ENCODE measurements at regions not wholly inside any gene's neighbourhood (a gene's known extent, or its start where the extent isn't known, plus 50 kb on each side); places are given as distances from the start of the nearest gene placed in this dataset.
A peak's percentile ranks its signal among the peaks of the same experiment; 100 is the strongest.

DNA sequence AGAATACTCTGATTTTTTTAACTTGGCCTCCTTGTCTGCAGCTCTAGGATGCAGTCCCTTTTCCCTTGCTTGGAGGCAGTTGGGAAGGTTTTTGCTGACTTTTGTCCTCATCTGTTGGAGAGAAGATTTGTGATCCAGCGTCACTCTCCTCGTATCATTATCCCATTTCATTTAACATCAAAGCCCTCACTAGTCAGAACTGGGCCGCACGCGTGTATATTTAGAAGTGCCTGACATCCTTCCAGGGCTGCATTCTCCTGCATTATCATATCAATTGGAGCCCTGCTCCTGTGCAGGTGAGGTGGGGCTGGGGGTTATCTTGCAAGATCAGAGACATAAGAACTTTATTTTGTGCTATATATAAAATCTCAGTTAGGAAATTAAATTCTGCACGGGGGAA, 435.1 kb upstream of the HS6ST1 start:
- DNase-seq = no peak
- Mint-ChIP-seq H3K4me1 (peaks cover 6% of the 10 kb centered on the region), H3K9me3 (no peaks in the 10 kb centered on the region), H3K27ac (no peak overlapping the region), H3K36me3 (ENCODE audit: low read depth) (no peaks in the 10 kb centered on the region), H3K27me3 (peaks cover 4% of the 10 kb centered on the region), H3K4me3 (no peak overlapping the region)
- POLR2A ChIA-PET = no interaction called here
- CTCF ChIA-PET = no interaction called here

DNA sequence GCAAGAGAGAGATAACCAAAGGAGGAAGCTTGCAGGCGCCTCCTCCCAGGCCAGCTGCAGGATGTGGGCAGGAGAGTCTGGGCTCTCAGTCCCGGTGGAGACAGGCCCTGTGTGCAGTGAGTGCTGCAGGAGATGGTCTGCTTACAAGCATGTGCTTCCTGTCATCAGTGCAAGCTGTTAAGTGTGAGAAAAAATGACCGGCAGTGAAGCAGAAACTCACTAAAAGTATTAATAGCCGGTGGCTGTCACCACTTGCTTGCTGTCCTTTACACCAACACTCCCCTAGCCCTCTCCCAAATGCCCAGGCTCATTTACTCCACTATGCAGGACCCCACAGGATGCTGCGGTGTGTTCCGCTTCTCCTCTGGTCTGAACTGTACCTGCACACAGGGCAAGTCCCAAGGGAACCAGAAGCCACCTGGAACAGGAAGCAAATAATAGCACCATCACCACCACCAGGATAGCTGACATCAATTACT, 435.6 kb upstream of the HS6ST1 start:
- Mint-ChIP-seq H3K27ac (no peak overlapping the region), H3K4me3 (no peak overlapping the region), H3K36me3 (ENCODE audit: low read depth) (no peaks in the 10 kb centered on the region), H3K4me1 (peaks cover 6% of the 10 kb centered on the region), H3K9me3 (no peaks in the 10 kb centered on the region), H3K27me3 (peaks cover 4% of the 10 kb centered on the region)
- DNase-seq = no peak
- ChIA-PET CTCF (interaction anchor here (1.1 to 1.7 kb wide), 2 partner anchors 18 to 26 kb away, joined by 4 to 7 read pairs; no protein-coding TSS in a partner anchor), POLR2A (no interaction called here)

DNA sequence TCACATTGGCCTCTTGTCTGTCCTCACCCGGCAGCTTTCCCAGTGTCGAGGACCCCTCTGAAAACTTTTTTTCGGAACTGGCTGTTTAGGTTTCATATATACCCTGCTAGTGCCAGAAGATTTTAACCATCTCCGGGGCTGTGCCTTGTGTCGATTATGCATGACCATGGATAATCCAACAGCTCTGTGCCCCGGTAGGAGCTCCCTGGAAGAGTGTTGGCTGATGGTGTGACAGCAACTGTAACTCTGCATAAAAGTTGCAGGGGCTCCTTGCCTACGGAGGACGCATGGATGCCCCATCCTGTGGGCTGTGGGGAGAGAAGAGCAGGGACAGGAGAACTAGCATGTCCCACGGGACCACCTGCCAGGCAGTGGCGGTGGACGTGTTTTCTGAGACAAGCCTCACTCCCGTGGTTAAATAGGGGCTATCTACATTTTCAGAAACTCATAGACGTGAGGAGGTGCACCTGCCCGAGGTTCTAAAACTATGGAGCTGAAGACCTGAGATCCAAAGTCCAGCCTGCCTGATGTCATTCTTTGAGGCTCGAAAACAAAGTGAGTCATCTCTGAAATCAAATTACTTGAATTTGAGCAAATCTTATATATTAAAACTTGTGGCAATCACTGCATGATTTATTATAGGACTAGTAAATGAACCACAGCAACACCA, 437.2 kb upstream of the HS6ST1 start:
- DNase-seq = no peak
- peaks cover 4% of the 10 kb centered on the region for H3K27me3 Mint-ChIP-seq
- H3K4me1 Mint-ChIP-seq = peaks cover 6% of the 10 kb centered on the region
- ChIA-PET POLR2A (no interaction called here), CTCF (interaction anchor here (1.1 to 1.7 kb wide), 3 partner anchors 19 to 41 kb away, joined by 3 to 7 read pairs (median 4); no protein-coding TSS in a partner anchor)
- no peaks in the 10 kb centered on the region for H3K36me3 Mint-ChIP-seq (ENCODE audit: low read depth)
- no peak overlapping the region for H3K27ac Mint-ChIP-seq
- peaks cover 3% of the 10 kb centered on the region for H3K9me3 Mint-ChIP-seq
- H3K4me3 Mint-ChIP-seq = no peak overlapping the region

DNA sequence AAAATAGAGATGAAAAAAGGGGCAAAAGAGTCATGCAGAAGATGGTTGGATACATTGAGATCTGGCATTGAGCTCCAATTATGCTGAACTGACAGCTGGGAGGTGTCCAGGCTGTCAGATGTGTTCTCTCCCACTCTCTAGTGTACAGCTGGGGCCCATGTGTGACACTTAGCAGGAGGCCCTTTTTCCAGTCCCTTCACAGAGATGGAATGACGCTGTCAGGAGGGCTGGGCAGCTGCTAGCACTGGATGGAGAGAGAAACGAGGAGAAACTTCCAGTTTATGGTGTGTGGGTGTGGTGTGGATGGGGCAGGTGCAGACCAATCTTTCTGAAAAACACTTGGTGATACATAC, 437.7 kb upstream of the HS6ST1 start:
- ChIA-PET CTCF (no interaction called here), POLR2A (no interaction called here)
- H3K9me3 Mint-ChIP-seq = peaks cover 3% of the 10 kb centered on the region
- H3K27ac Mint-ChIP-seq = no peak overlapping the region
- peaks cover 4% of the 10 kb centered on the region for H3K27me3 Mint-ChIP-seq
- H3K4me3 Mint-ChIP-seq = no peak overlapping the region
- H3K36me3 Mint-ChIP-seq (ENCODE audit: low read depth) = no peaks in the 10 kb centered on the region
- DNase-seq = no peak
- H3K4me1 Mint-ChIP-seq = peaks cover 6% of the 10 kb centered on the region

DNA sequence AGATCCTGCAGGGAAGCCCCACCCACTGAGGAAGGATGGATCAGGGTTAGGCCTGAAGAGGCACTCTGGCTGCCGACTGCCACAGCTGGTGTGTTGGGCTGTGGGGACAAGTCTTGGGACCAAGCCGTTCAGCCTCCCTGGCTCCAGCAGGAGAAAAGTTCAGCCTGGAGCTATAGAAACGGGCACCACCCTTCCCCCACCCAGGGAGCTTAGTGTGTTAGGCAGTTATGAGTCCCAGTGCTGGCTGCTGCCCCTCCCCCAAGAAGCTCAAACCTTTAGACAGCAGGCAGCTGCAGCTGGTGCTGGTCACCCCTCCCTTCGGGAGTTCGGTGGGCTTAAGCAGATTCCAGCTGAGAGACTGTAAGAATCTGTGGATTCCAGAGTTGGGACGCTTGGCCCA, 447.1 kb upstream of the HS6ST1 start:
- Mint-ChIP-seq H3K27me3 (no peaks in the 10 kb centered on the region), H3K4me3 (no peak overlapping the region), H3K36me3 (ENCODE audit: low read depth) (no peaks in the 10 kb centered on the region), H3K27ac (no peak overlapping the region), H3K9me3 (peaks cover 8% of the 10 kb centered on the region), H3K4me1 (no peaks in the 10 kb centered on the region)
- ChIA-PET POLR2A (no interaction called here), CTCF (no interaction called here)
- DNase-seq = no peak

DNA sequence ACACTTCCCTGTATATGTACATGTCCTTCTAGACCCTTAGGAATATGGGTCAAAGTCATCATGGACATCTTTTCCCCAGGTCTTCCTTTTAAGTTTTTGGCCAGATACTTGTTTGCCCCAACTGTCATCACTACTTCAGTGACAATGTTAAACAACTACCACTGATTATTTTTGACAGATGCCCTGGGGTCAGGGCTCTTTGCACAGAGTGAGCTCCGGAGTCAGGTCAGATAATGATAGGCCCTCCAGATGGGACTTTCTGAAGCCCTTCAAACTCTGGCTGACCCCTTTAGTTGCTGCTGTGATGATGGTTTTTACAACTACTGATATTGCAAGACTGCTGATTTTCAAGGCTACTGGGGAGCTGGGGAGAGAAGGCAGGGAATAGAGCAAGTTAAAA, 449.4 kb upstream of the HS6ST1 start:
- no peak overlapping the region for H3K27ac Mint-ChIP-seq
- ChIA-PET POLR2A (no interaction called here), CTCF (no interaction called here)
- H3K4me3 Mint-ChIP-seq = no peak overlapping the region
- DNase-seq = no peak
- peaks cover 8% of the 10 kb centered on the region for H3K9me3 Mint-ChIP-seq
- H3K4me1 Mint-ChIP-seq = no peaks in the 10 kb centered on the region
- no peaks in the 10 kb centered on the region for H3K36me3 Mint-ChIP-seq (ENCODE audit: low read depth)
- no peaks in the 10 kb centered on the region for H3K27me3 Mint-ChIP-seq

DNA sequence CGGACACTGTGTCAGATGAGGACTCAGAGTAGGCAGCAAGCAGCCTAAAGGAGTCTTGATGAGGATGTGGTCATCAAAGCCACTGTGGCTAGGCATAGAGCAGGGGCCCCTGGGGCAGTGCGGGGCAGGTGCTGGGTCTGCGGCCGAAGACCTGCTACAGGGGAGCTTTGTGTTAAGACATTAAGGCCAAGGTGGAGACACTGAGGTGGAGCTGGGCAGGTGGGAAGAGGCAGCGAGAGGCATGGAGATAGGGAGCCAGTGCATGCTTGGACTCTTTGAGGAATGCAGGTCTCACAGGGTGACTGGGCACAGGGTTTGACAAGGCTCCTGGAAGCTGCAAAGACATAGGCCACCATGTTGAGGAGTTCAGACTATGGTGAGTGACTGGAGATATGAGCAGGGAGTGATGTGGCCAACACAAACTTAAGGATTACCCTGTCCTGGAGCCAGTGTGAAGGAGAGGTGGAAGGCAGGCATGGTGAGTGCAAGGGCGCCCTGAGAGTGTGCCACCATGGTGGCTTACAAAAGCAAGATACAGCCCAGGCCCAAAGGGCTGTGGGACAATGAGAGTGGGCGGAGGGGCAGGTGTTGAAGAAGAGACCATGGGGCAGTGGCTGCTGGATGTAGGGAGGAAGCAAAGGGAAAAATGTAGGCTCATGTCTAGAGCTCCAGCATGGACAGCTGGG, 450.9 kb upstream of the HS6ST1 start:
- Mint-ChIP-seq H3K9me3 (no peaks in the 10 kb centered on the region), H3K36me3 (ENCODE audit: low read depth) (no peaks in the 10 kb centered on the region), H3K27ac (no peak overlapping the region), H3K4me3 (no peak overlapping the region), H3K4me1 (no peaks in the 10 kb centered on the region), H3K27me3 (no peaks in the 10 kb centered on the region)
- DNase-seq = no peak
- ChIA-PET POLR2A (no interaction called here), CTCF (no interaction called here)

DNA sequence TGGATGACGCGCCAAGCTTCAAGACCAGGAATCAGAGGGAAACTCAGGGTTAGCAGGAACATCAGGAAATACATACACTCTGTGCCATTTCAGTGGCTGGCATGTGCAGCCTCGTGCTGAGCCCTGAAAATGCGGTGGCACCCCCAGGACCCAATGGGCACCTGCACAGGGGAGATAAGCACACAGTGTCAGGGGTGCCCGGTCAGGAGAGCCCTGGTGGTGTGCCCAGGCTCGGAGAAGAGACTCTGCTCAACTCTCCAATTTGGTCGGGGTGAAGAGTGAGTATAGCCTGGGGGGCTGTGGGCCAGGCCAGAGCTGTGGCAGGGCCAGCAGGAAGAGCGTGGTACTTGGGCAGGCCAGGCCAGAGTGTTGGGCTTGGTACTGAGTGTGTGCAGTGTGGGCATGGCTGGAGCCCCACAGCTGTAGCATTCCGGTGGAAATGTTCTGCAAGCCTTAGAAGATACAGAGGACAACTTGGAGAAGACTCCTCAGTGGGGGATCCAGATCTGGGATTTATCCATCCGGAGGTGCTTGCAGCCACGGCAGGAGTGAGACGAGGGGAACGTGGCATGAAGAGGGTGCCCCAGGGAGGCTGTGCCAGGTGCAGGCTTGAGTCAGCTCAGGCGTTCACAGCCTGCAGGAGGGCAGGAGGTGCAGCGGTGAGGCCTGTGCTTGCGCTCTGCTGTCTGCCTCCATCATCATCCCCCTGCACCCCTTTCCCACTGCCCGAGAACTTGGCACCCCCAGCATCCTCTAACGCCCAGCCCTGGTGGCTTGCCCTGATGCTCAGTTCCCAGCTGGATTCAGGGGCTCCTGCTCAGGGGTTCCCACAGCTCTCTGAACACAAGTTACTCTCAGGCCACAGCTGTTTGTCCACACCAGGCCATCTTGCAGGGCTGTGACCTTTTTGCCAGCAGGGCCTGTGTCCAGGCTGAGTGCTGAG, 451.7 kb upstream of the HS6ST1 start:
- no peaks in the 10 kb centered on the region for H3K9me3 Mint-ChIP-seq
- DNase-seq = no peak
- H3K4me1 Mint-ChIP-seq = no peaks in the 10 kb centered on the region
- H3K27ac Mint-ChIP-seq = no peak overlapping the region
- no peak overlapping the region for H3K4me3 Mint-ChIP-seq
- no peaks in the 10 kb centered on the region for H3K27me3 Mint-ChIP-seq
- ChIA-PET POLR2A (no interaction called here), CTCF (no interaction called here)
- H3K36me3 Mint-ChIP-seq (ENCODE audit: low read depth) = no peaks in the 10 kb centered on the region

DNA sequence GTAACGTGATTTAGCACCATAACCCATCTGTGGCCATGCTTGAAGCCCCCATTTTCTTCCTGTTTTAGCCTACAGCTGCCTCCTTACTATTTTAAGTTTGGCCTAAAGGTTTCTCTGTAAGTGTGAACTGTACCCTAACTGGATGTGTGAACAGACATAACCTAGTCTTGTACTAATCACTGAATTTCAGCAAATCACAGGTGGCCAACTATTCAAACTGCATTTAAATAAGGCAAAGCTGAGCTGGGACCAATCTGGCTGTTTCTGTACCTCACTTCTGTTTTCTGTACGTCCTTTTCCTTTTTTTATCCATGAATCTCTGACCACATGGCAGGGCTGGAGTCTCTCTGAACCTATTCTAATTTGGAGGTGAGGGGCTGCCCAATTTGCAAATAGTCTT, 452.7 kb upstream of the HS6ST1 start:
- ChIA-PET CTCF (interaction anchor here (0.6 kb wide), 1 partner anchor 125 kb away, joined by 3 read pairs; no protein-coding TSS in a partner anchor), POLR2A (no interaction called here)
- Mint-ChIP-seq H3K36me3 (ENCODE audit: low read depth) (no peaks in the 10 kb centered on the region), H3K27me3 (no peaks in the 10 kb centered on the region), H3K4me1 (no peaks in the 10 kb centered on the region), H3K9me3 (no peaks in the 10 kb centered on the region), H3K4me3 (no peak overlapping the region), H3K27ac (no peak overlapping the region)
- DNase-seq = no peak

DNA sequence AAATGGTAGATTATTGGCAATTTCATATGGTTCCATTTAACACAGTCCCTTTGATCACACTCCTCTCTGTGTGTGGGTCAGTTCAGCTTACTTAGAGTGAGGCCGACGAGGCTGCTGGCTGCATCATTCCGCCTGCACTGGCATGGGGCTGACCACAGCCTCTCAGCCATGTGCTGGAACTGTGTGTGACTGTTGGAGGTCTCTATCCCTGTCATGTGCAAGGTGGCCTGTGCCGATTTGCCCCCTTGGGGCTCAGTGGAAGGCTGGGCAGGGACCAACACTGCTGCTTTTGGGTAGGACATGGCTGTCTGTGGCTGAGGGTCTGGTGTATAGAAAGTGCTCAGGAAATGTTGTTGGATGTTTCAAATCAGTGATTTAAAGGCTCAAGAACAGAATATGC, 454.0 kb upstream of the HS6ST1 start:
- no peaks in the 10 kb centered on the region for H3K4me1 Mint-ChIP-seq
- H3K9me3 Mint-ChIP-seq = no peaks in the 10 kb centered on the region
- no peak for DNase-seq
- no peaks in the 10 kb centered on the region for H3K27me3 Mint-ChIP-seq
- no peak overlapping the region for H3K27ac Mint-ChIP-seq
- ChIA-PET POLR2A (no interaction called here), CTCF (no interaction called here)
- H3K4me3 Mint-ChIP-seq = no peak overlapping the region
- no peaks in the 10 kb centered on the region for H3K36me3 Mint-ChIP-seq (ENCODE audit: low read depth)

DNA sequence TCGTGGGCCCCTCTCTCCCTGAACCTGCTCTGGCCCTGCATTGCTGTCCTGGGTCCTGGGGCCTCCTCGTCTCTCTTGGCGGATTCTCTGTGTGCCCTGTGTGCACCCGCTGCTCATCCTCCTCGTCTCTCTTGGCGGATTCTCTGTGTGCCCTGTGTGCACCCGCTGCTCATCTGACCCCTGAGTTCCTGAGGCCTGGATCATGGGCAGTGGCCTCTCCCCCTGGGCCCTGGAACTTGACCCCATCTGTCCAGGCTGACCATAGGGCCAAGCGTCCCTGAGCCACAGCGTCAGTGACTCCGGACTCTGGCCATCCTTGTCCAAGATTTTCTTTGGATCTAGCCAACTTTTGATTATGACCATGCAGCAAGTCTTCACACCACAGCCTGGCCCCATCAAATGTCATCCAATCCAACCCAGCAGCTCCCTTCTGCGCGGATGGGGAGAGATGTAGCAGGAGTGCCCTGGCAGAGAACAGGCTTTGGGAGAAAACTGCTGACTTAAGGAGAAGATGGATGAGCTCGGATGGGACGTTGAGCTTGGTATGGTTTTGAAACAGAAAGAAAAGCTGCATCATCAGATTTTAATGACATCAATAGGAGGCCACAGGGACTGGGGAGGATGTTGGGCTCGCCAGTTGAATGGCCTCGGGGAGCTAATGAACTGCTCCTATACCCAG, 455.1 kb upstream of the HS6ST1 start:
- Mint-ChIP-seq H3K36me3 (ENCODE audit: low read depth) (no peaks in the 10 kb centered on the region), H3K4me1 (no peaks in the 10 kb centered on the region), H3K4me3 (no peak overlapping the region), H3K9me3 (no peaks in the 10 kb centered on the region), H3K27me3 (no peaks in the 10 kb centered on the region), H3K27ac (no peak overlapping the region)
- POLR2A ChIA-PET = no interaction called here
- DNase-seq = no peak
- CTCF ChIA-PET = no interaction called here

DNA sequence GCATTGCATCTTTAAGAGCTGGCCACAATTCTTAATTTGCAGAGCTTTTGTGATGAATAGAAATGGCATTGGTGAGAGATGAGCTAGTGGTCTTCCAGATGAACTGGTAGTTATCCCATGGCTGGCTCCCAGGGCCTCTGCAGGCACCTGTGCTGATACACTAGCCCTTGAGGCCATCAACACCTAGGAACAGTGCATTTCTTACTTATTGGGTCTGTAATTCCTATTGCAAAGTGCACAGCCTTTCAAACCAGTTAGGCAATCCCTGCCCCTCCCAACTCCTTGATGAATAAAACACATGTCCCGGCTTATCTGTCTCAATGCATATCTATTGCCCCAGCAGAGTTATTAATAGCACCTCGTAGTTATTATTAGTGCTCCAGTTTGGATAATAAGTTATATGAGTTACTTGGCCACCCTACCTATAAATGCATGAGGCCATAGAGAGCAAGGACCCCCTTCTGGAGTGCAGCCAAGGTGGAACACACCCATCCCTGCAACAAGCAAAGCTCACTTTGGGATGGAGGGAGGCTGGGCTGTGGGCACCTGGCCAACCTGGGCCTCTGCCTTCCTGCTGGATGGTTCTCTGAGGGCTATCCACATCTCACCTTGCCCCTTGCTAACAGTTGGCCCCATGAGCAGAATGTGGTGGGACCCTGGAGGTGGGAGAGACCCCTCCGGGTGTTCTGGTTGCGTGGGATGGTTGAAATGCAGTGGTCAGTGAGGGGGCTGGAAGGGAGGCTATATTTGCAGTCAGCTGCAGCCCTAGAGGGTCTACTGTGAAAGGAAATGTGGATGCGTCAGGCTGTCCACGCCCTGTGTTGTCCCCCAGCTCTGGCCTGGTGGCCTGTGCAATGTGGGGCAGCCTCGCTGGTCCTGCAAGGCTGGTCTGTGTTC, 455.9 kb upstream of the HS6ST1 start:
- DNase-seq = peak; percentile 7
- Mint-ChIP-seq H3K27ac (no peak overlapping the region), H3K36me3 (ENCODE audit: low read depth) (no peaks in the 10 kb centered on the region), H3K27me3 (no peaks in the 10 kb centered on the region), H3K9me3 (no peaks in the 10 kb centered on the region), H3K4me3 (no peak overlapping the region), H3K4me1 (no peaks in the 10 kb centered on the region)
- POLR2A ChIA-PET = no interaction called here
- CTCF ChIA-PET = no interaction called here

Measured in activated CD4-positive, alpha-beta memory T cell treated with anti-CD3 and anti-CD28 coated beads, Interleukin-2, amount 10 ng/mL, durations not matched to agents 7 days and 5 days (primary cell).